C4-2B (cell line): ENCODE measurements at regions not wholly inside any gene's neighbourhood (a gene's known extent, or its start where the extent isn't known, plus 50 kb on each side); places are given as distances from the start of the nearest gene placed in this dataset.

Source experiments
- H3K27ac ChIP-seq: fragments of 450-650 bp; 2 replicates; pipeline ENCODE4 v1.5.1; 2017
- ZFX ChIP-seq: fragments of 450-650 bp; IDR thresholded peaks from 2 replicates; pipeline ENCODE4 v1.6.1; 2017
- TF ChIP-seq, protein P1 (sequence below): fragments of 450-650 bp; conservative IDR thresholded peaks from 2 replicates; pipeline ENCODE4 v1.5.1; 2017; ENCODE audit warnings: mild to moderate bottlenecking

- TF ChIP-seq, protein P1, sequence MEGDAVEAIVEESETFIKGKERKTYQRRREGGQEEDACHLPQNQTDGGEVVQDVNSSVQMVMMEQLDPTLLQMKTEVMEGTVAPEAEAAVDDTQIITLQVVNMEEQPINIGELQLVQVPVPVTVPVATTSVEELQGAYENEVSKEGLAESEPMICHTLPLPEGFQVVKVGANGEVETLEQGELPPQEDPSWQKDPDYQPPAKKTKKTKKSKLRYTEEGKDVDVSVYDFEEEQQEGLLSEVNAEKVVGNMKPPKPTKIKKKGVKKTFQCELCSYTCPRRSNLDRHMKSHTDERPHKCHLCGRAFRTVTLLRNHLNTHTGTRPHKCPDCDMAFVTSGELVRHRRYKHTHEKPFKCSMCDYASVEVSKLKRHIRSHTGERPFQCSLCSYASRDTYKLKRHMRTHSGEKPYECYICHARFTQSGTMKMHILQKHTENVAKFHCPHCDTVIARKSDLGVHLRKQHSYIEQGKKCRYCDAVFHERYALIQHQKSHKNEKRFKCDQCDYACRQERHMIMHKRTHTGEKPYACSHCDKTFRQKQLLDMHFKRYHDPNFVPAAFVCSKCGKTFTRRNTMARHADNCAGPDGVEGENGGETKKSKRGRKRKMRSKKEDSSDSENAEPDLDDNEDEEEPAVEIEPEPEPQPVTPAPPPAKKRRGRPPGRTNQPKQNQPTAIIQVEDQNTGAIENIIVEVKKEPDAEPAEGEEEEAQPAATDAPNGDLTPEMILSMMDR, result no peak
- no peak for TF ChIP-seq ZFX
These were observed 272.2 kb downstream of the TSN start for GRCh38 chr2:122027510-122028217.

GRCh38 chr2:122028371-122029100 is 273.1 kb downstream of the TSN start:
- TF ChIP-seq, protein P1, result no peak
- TF ChIP-seq ZFX, result no peak
- no peak overlapping the region for H3K27ac ChIP-seq

More at GRCh38 chr2:122027510-122028217, 272.2 kb downstream of the TSN start:
- H3K27ac ChIP-seq, result no peak overlapping the region

GRCh38 chr2:122029456-122029855 is 274.0 kb downstream of the TSN start:
- H3K27ac ChIP-seq, result no peak overlapping the region
- TF ChIP-seq, protein P1, result no peak
- no peak for TF ChIP-seq ZFX

DNA sequence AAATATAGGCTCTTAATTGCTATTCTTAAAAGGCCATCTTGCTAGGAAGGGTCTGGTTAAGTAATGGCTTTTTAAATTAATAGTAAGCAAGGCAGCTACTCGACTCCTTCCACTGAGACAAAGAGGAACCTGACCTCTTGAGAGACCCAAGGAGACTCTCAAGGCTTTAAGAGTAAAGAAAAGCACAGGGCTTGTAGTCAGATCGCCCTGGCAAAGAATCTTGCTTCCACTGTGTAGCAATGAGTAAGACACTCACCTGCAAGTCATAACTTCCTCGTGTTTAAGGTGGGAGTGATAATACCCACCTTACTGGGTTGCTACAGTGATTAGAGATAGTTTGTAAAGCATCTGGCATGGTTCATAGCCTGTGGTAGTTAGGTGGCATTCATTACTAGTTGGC is 274.5 kb downstream of the TSN start:
- no peak overlapping the region for H3K27ac ChIP-seq
- no peak for TF ChIP-seq ZFX
- TF ChIP-seq, protein P1, result no peak

GRCh38 chr2:122031544-122032263 is 276.3 kb downstream of the TSN start:
- TF ChIP-seq, protein P1, result no peak
- no peak for TF ChIP-seq ZFX

DNA sequence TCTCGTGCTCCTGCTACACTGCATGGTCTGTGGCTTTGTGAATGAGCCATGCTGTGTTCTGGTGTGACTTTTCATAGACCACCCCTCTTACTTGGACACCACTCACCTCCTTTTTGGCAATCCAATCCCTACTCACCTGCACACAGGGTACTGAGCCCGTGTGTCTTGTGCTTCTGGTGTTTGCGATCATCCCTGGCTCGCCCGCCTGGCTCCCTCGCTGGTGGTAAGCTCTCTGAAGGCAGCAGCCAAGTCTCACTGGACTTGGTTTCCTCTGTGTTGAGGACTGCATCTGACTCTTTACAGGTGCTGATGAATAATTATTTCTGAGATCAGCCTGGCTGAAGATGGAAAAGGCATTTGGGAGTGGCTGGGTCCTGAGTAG is 276.8 kb downstream of the TSN start:
- TF ChIP-seq, protein P1, result no peak
- no peak for TF ChIP-seq ZFX
- no peak overlapping the region for H3K27ac ChIP-seq

More at GRCh38 chr2:122031544-122032263, 276.3 kb downstream of the TSN start:
- no peak overlapping the region for H3K27ac ChIP-seq

DNA sequence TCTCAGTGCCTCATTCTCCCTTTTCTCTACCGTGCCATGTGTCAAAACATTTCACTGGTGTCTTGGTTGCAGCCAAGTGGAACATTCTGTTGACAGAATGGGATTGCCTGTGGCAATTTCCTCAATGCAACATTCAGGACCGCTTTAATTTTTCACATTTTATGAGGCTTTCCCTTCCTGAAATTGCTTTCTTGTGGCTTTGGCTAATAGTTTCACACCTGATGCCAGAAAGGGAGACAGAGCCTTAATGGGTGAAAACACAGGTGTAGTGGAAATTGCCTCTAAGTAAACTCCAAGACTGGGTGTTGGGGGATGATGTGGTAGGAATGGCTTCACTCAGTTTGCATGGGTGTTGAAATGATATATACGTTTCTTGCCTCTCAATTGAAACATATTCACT is 278.3 kb downstream of the TSN start:
- TF ChIP-seq, protein P1, result no peak
- no peak for TF ChIP-seq ZFX
- H3K27ac ChIP-seq, result no peak overlapping the region
